SU-DHL-6 (cell line): ENCODE measurements at regions not wholly inside any gene's neighbourhood (a gene's known extent, or its start where the extent isn't known, plus 50 kb on each side); places are given as distances from the start of the nearest gene placed in this dataset.

ENCODE experiments used
- H2AFZ ChIP-seq: fragments of 200-600 bp; sonication (generic); 2 replicates; pipeline ENCODE4 v1.6.1; 2014; ENCODE audit warnings: low read depth, mild to moderate bottlenecking, moderate library complexity, mixed read lengths, antibody characterized with exemption, low read length; ENCODE audit not compliant: severe bottlenecking
- H3F3A ChIP-seq: fragments of 200-600 bp; shearing (Covaris generic); 2 replicates; pipeline ENCODE4 v1.6.0; 2016; ENCODE audit warnings: antibody characterized with exemption, mild to moderate bottlenecking; ENCODE audit not compliant: insufficient read depth
- H3K27ac ChIP-seq: fragments of 200-600 bp; sonication (generic); 2 replicates; pipeline ENCODE4 v1.5.1; 2016; ENCODE audit warnings: low read depth, mild to moderate bottlenecking, low read length, moderate library complexity, mixed read lengths
- H3K27me3 ChIP-seq: fragments of 200-600 bp; sonication (generic), shearing (Covaris generic); 2 replicates; pipeline ENCODE4 v1.6.0; 2014; ENCODE audit warnings: mild to moderate bottlenecking, low read length
- H3K36me3 ChIP-seq: fragments of 200-600 bp; sonication (generic); 2 replicates; pipeline ENCODE4 v1.6.1; 2014; ENCODE audit warnings: mild to moderate bottlenecking, low read length, mixed read lengths
- H3K4me2 ChIP-seq: fragments of 300-600, 200-600 bp; shearing (Covaris generic), sonication (generic); 2 replicates; pipeline ENCODE4 v1.6.0; 2014; ENCODE audit warnings: low read length, low read depth, mild to moderate bottlenecking; ENCODE audit not compliant: poor library complexity, severe bottlenecking
- H3K4me3 ChIP-seq: fragments of 200-600 bp; sonication (generic); 2 replicates; pipeline ENCODE4 v1.5.1; 2014; ENCODE audit warnings: antibody characterized with exemption, low read length, mild to moderate bottlenecking, mixed read lengths; ENCODE audit not compliant: insufficient read depth, poor library complexity, severe bottlenecking
- H3K79me2 ChIP-seq: fragments of 200-600 bp; sonication (generic); 2 replicates; pipeline ENCODE4 v1.6.1; 2014; ENCODE audit warnings: mild to moderate bottlenecking, low read length, moderate library complexity; ENCODE audit not compliant: insufficient read depth
- H3K9ac ChIP-seq: fragments of 200-600 bp; sonication (generic); 2 replicates; pipeline ENCODE4 v1.7.0; 2014; ENCODE audit warnings: mild to moderate bottlenecking, low read length
- H3K9me2 ChIP-seq: fragments of 200-600 bp; sonication (generic); replicated peaks from 2 replicates; pipeline ENCODE4 v1.6.1; 2014; ENCODE audit warnings: low read length; ENCODE audit not compliant: insufficient read depth
- H3K9me3 ChIP-seq: fragments of 200-600 bp; sonication (generic); 2 replicates; pipeline ENCODE4 v1.6.1; 2014; ENCODE audit warnings: low read length, mixed read lengths; ENCODE audit not compliant: insufficient read depth
- H4K20me1 ChIP-seq: fragments of 200-600 bp; sonication (generic); 2 replicates; pipeline ENCODE4 v1.6.1; 2014; ENCODE audit warnings: low read depth, mild to moderate bottlenecking, antibody characterized with exemption, low read length, moderate library complexity, mixed read lengths
- EZH2phosphoT487 ChIP-seq: fragments of 200-600 bp; sonication (generic), shearing (Covaris generic); conservative IDR thresholded peaks from 2 replicates; pipeline ENCODE4 v1.6.1; 2018; ENCODE audit warnings: mild to moderate bottlenecking, antibody characterized with exemption, low read length, moderate library complexity, mixed read lengths
- TF ChIP-seq, protein P1 (sequence below): fragments of 200-600 bp; sonication (generic); IDR thresholded peaks from one replicate; pipeline ENCODE4 v1.5.1; 2017; ENCODE audit warnings: antibody characterized with exemption, mild to moderate bottlenecking, low read length, moderate library complexity; ENCODE audit not compliant: insufficient read depth, poor library complexity, severe bottlenecking

DNA sequence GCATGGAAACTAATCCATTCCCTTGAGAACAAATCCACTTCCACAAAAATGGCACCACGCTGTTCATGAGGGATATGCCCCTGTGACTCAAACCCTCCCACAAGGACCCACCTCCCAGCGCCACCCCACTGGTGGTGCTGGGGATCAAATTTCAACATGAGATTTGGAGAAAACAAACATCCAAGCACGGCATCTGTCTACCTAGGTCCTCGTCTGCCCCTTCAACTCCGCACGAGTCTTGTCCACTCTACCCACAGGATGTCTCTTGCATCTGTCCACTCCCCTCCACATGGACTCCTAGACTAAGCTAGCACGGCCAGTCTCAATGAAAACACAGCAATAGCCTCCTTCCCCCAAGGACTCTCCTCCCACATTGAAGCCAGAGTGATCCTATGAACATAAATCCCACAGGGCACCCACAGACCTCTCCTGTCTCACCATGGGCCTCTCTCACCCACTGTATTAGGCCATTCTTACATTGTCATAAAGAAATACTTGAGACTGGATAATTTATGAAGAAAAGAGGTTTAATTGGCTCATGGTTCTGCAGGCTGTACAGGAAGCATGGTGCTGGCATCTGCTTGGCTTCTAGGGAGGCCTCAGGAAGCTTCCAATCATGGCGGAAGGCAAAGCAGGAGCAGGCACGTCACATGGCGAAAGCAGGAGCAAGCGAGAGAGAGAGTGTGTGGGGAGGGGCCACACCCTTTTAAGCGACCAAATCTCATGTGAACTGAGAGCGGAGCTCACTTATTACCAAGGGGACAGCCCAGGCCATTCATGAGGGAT, 101.4 kb downstream of the TOMM20 start:
- Histone ChIP-seq H3K9me2 (no peaks in the 10 kb centered on the region), H3K27ac (no peak overlapping the region)

GRCh38 chr1:235025422-235025984, 103.1 kb downstream of the TOMM20 start:
- Histone ChIP-seq H3K9me3 (no peaks in the 10 kb centered on the region), H3K79me2 (no peaks in the 10 kb centered on the region), H3K36me3 (no peaks in the 10 kb centered on the region), H4K20me1 (no peaks in the 10 kb centered on the region), H3K4me3 (no peak overlapping the region), H3K9ac (no peak overlapping the region), H3F3A (0 out of 2 replicates have a peak, but pooled peaks cover 3% of the 10 kb centered on the region), H3K4me2 (no peak overlapping the region), H3K27ac (no peak overlapping the region), H3K9me2 (no peaks in the 10 kb centered on the region), H3K27me3 (no peaks in the 10 kb centered on the region), H2AFZ (no peak overlapping the region)
- TF ChIP-seq EZH2phosphoT487 = no peak
- TF ChIP-seq, protein P1, sequence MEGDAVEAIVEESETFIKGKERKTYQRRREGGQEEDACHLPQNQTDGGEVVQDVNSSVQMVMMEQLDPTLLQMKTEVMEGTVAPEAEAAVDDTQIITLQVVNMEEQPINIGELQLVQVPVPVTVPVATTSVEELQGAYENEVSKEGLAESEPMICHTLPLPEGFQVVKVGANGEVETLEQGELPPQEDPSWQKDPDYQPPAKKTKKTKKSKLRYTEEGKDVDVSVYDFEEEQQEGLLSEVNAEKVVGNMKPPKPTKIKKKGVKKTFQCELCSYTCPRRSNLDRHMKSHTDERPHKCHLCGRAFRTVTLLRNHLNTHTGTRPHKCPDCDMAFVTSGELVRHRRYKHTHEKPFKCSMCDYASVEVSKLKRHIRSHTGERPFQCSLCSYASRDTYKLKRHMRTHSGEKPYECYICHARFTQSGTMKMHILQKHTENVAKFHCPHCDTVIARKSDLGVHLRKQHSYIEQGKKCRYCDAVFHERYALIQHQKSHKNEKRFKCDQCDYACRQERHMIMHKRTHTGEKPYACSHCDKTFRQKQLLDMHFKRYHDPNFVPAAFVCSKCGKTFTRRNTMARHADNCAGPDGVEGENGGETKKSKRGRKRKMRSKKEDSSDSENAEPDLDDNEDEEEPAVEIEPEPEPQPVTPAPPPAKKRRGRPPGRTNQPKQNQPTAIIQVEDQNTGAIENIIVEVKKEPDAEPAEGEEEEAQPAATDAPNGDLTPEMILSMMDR = no peak

More for the DNA sequence above, 101.4 kb downstream of the TOMM20 start:
- no peaks in the 10 kb centered on the region for H3K27me3 ChIP-seq
- no peak overlapping the region for H3K4me2 ChIP-seq
- H3K79me2 ChIP-seq = no peaks in the 10 kb centered on the region
- TF ChIP-seq, protein P1 = no peak
- TF ChIP-seq EZH2phosphoT487 = no peak
- H2AFZ ChIP-seq = no peak overlapping the region
- no peak overlapping the region for H3K9ac ChIP-seq
- H3F3A ChIP-seq = 0 out of 2 replicates have a peak, but pooled peaks cover 3% of the 10 kb centered on the region
- H3K4me3 ChIP-seq = no peak overlapping the region
- H3K9me3 ChIP-seq = no peaks in the 10 kb centered on the region
- no peaks in the 10 kb centered on the region for H4K20me1 ChIP-seq
- H3K36me3 ChIP-seq = no peaks in the 10 kb centered on the region

DNA sequence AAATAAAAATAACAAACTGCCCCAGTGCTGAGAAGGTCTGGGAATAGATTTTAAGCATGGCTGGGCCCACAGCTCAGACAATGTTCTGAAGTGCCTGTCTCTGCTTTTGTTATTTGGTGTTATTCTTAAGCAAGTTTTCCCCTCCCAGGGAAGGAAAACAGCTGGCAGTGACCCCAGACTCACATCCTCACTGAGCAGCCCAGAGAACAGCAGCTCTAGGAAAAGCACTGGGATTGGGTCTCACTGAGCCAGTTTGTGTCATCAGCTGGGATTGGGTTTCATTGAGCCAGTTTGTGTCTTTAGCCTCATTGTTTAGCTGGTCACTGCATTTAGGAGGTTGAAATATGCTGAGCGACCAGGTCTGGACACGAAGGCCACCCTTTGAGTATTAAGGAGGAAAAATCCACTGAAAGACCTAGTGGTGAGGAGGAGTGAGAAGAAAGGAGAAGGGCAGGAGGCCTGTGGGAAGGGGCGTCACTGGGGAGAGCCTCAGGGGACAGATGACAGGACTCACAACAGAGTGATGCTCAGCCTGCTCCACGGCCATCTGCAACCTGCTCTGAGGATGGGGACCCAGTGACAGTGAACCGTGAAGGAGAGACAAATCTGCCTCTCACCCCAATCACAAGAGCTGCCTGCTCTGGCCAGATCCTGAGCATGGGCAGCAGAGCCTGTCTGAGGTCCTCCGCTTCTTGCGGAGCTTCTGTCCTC, 103.8 kb downstream of the TOMM20 start:
- H3K9ac ChIP-seq = no peak overlapping the region
- TF ChIP-seq, protein P1 = no peak
- TF ChIP-seq EZH2phosphoT487 = no peak
- H3K79me2 ChIP-seq = no peaks in the 10 kb centered on the region
- H3F3A ChIP-seq = 0 out of 2 replicates have a peak, but pooled peaks cover 3% of the 10 kb centered on the region
- no peak overlapping the region for H3K4me2 ChIP-seq
- no peaks in the 10 kb centered on the region for H4K20me1 ChIP-seq
- H2AFZ ChIP-seq = no peak overlapping the region
- H3K9me2 ChIP-seq = no peaks in the 10 kb centered on the region
- no peak overlapping the region for H3K27ac ChIP-seq
- no peaks in the 10 kb centered on the region for H3K27me3 ChIP-seq
- no peak overlapping the region for H3K4me3 ChIP-seq
- no peaks in the 10 kb centered on the region for H3K9me3 ChIP-seq
- H3K36me3 ChIP-seq = no peaks in the 10 kb centered on the region
